ENCODE measurements at regions not wholly inside any gene's neighbourhood (a gene's known extent, or its start where the extent isn't known, plus 50 kb on each side); places are given as distances from the start of the nearest gene placed in this dataset.

DNA sequence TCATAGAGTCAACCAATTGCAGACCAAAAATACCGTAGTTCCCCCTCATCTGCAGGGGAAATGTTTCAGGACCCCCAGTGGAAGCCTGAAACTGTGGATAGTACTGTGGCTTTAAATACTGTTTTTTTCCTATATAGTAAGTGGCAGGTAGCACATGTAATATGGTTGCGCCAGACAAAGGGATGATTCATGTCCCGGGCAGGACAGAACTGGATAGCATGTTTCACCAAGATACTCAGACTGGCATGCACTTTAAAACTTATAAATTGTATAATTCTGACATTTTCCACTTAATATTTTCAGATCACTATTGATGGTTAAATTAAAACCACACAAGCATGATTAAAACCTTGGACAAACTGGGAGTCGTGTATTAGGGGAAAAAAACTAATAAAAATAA lies 276.3 kb upstream of the AGA start:
- in situ Hi-C loops (cut with HindIII; ENCODE audit: low sequenced_read_pairs): no loop called here
- no peak overlapping the region for H3K4me3 ChIP-seq (ENCODE audit: low read depth, low read length)
- no peak for DNase-seq (ENCODE audit: low read depth)
- TF ChIP-seq, protein P1, sequence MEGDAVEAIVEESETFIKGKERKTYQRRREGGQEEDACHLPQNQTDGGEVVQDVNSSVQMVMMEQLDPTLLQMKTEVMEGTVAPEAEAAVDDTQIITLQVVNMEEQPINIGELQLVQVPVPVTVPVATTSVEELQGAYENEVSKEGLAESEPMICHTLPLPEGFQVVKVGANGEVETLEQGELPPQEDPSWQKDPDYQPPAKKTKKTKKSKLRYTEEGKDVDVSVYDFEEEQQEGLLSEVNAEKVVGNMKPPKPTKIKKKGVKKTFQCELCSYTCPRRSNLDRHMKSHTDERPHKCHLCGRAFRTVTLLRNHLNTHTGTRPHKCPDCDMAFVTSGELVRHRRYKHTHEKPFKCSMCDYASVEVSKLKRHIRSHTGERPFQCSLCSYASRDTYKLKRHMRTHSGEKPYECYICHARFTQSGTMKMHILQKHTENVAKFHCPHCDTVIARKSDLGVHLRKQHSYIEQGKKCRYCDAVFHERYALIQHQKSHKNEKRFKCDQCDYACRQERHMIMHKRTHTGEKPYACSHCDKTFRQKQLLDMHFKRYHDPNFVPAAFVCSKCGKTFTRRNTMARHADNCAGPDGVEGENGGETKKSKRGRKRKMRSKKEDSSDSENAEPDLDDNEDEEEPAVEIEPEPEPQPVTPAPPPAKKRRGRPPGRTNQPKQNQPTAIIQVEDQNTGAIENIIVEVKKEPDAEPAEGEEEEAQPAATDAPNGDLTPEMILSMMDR (IDR thresholded peaks at IDR 0.05; ENCODE audit: low read depth, low read length, missing control alignments): no peak

DNA sequence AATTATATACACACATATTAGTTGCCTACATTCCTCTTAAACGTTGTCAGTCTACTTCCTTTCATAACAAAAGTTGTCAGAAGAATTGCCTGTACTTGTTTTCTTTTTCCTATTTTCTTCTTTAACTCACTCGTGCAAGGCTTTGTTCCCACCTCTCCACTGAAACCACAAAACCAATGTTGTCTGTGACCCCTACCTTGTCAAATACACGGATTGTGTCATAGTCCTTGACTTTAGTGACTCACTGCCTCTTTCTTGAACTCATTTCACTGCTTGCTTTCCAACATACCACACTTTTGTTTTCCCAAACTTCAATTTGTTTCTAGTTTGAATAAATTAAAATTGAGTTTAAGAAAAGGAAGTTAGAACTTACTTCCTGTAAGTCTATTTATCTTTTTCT lies 283.9 kb upstream of the AGA start:
- no peak for DNase-seq (ENCODE audit: low read depth)
- no peak overlapping the region for H3K4me3 ChIP-seq (ENCODE audit: low read depth, low read length)
- TF ChIP-seq, protein P1 (IDR thresholded peaks at IDR 0.05; ENCODE audit: low read depth, low read length, missing control alignments): no peak
- in situ Hi-C loops (cut with HindIII; ENCODE audit: low sequenced_read_pairs): no loop called here

DNA sequence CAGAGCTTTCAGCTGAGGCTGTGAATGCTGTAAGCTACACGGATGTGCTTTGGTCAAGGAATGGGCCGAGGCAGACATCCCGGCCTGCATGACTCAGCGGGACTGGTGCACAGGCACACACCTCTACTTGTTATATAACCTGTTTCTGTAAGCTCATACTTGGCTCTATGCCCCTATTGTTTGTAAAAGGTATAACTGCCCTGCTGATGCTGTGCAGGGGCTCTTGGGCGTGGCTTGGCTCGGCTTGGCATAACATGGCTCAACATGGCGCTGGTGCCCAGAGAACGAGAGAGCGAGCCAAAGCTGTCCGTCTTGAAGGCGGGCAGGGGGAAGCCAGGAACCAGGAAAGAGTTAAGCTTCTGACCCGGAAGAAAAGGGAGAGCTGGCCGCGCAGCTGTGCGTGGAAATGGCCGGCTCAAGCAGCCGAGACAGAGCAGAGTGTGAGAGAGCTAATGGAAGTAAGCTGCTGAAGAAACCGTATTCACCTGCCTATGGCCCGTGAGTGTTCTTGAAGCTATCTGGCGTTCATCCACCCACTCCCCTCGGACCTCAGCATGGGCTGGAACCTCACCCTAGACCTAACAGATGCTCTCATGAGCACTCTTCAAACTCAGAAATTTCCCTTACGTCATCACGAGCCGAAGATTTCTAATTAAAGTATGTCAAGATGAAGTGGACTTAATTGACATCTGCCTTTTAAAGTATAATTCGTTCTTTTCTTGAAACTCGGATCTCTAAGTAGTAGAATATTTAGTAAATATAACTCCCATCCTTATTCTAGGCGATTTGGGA lies 286.3 kb upstream of the AGA start:
- in situ Hi-C loops (cut with HindIII; ENCODE audit: low sequenced_read_pairs): no loop called here
- no peak for DNase-seq (ENCODE audit: low read depth)

DNA sequence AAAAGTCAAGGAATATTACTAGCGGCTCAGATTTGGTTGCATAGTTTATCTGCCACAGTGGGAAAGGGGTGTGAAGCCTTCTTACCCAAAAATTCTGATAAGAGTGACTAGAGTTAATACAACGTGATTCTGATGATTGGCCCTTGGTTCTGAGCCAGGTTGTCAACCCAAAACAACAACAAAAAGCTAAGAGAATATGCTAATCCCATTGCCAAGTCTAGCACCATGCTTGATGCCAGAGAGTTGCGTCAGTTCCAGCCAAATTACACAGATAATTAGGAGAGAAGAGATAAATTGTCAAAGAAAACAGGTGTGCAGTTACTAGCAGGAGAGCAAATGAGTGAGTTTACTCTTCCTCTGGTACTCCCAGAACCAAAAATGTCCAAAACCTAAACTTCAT lies 287.4 kb upstream of the AGA start:
- in situ Hi-C loops (cut with HindIII; ENCODE audit: low sequenced_read_pairs): no loop called here
- TF ChIP-seq, protein P1 (IDR thresholded peaks at IDR 0.05; ENCODE audit: low read depth, low read length, missing control alignments): no peak
- H3K4me3 ChIP-seq (ENCODE audit: low read depth, low read length): no peak overlapping the region
- DNase-seq (ENCODE audit: low read depth): no peak

More for the DNA sequence above, 286.3 kb upstream of the AGA start:
- H3K4me3 ChIP-seq (ENCODE audit: low read depth, low read length): no peak overlapping the region
- TF ChIP-seq, protein P1 (IDR thresholded peaks at IDR 0.05; ENCODE audit: low read depth, low read length, missing control alignments): no peak

DNA sequence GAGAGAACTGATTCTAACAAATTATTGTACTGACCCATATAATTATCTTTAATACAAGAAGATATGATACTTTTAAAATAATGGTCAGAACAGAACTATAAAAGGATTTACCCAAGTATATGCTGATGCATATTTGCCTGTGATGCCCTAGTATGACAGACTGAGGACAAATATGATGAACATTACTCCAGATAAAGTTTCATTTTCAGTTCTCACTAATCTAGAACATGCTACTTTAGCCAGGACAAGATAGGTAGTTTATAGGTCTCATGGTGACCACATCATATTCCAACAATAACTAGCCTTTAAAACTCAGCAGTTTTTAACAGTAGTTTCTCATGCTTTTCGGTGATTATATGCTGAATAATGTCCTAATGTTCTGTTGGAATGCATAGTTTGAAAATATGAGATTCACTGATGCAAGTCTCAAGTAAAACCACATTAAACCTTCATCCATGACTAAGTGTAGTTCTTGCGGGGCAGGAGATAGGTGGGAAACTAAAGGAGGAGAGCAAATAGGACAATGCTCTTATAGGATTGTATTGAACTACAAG lies 295.2 kb upstream of the AGA start:
- in situ Hi-C loops (cut with HindIII; ENCODE audit: low sequenced_read_pairs): no loop called here

DNA sequence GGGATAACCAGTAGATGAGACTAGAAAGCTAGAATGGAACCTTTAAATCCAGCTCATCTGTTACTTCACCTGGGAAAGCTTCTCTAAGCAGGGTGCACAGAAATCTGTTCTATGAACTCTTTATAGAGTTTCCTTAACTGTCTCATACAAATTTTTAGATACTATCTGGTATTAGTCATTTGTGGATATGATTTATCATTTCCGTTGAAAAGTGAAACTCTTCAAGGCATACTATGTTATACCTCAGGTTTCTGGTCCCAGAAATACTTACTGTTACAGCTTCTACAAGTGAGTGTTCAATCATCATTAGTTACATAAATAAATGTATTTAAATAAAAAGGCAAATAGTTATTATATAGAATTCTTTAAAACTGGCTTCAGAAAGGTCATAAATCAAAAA lies 298.3 kb upstream of the AGA start:
- no peak for DNase-seq (ENCODE audit: low read depth)
- H3K4me3 ChIP-seq (ENCODE audit: low read depth, low read length): no peak overlapping the region
- TF ChIP-seq, protein P1 (IDR thresholded peaks at IDR 0.05; ENCODE audit: low read depth, low read length, missing control alignments): no peak
- in situ Hi-C loops (cut with HindIII; ENCODE audit: low sequenced_read_pairs): no loop called here

More for the DNA sequence above, 295.2 kb upstream of the AGA start:
- no peak overlapping the region for H3K4me3 ChIP-seq (ENCODE audit: low read depth, low read length)
- TF ChIP-seq, protein P1 (IDR thresholded peaks at IDR 0.05; ENCODE audit: low read depth, low read length, missing control alignments): no peak
- no peak for DNase-seq (ENCODE audit: low read depth)

Measured in astrocyte of the cerebellum (primary cell).